ENCODE measurements at regions not wholly inside any gene's neighbourhood (a gene's known extent, or its start where the extent isn't known, plus 50 kb on each side); places are given as distances from the start of the nearest gene placed in this dataset.

- no peak for TF ChIP-seq CTCF (IDR thresholded peaks at IDR 0.05)
- no peak for TF ChIP-seq NR1H2 (CRISPR knock-in tag; IDR thresholded peaks at IDR 0.05)
- TF ChIP-seq NR2C2 (CRISPR knock-in tag; IDR thresholded peaks at IDR 0.05), result no peak
- TF ChIP-seq FOXK1 (CRISPR knock-in tag; IDR thresholded peaks at IDR 0.05), result no peak
- no peak for TF ChIP-seq ATF3 (CRISPR knock-in tag; conservative IDR thresholded peaks at IDR 0.05)
- TF ChIP-seq ESRRA (CRISPR knock-in tag; IDR thresholded peaks at IDR 0.05; ENCODE audit: borderline replicate concordance), result no peak
- TF ChIP-seq SMAD4 (CRISPR knock-in tag; IDR thresholded peaks at IDR 0.05), result no peak
- no peak for TF ChIP-seq ZNF232 (CRISPR knock-in tag; IDR thresholded peaks at IDR 0.05)
- no peak for TF ChIP-seq CREM (CRISPR knock-in tag; IDR thresholded peaks at IDR 0.05)
- TF ChIP-seq ZSCAN18 (CRISPR knock-in tag; IDR thresholded peaks at IDR 0.05), result no peak
- no peak for TF ChIP-seq ZNF423 (CRISPR knock-in tag; IDR thresholded peaks at IDR 0.05)
- no peak for TF ChIP-seq MLX (CRISPR knock-in tag; IDR thresholded peaks at IDR 0.05)
These were observed 205.9 kb upstream of the CASK start for GRCh38 chrX:42129022-42129940.
